ENCODE measurements at regions not wholly inside any gene's neighbourhood (a gene's known extent, or its start where the extent isn't known, plus 50 kb on each side); places are given as distances from the start of the nearest gene placed in this dataset.

GRCh38 chr9:86659413-86660046 is 287.8 kb downstream of the GAS1 start:
- Histone ChIP-seq H3K79me2 (no peaks in the 10 kb centered on the region), H3K9me3 (ENCODE audit: low read depth) (no peaks in the 10 kb centered on the region), H3K4me3 (no peak overlapping the region), H4K20me1 (ENCODE audit: insufficient read depth, poor library complexity, severe bottlenecking) (no peaks in the 10 kb centered on the region), H3K4me1 (ENCODE audit: insufficient read depth) (no peaks in the 10 kb centered on the region), H3K36me3 (replicated peaks; ENCODE audit: insufficient read depth, low read depth) (no peaks in the 10 kb centered on the region), H3K27me3 (no peaks in the 10 kb centered on the region), H3K9me2 (replicated peaks; ENCODE audit: insufficient read depth) (no peaks in the 10 kb centered on the region), H3K27ac (no peak overlapping the region), H2AFZ (no peak overlapping the region), H3K4me2 (no peak overlapping the region)
- no peak for TF ChIP-seq EZH2phosphoT487 (IDR thresholded peaks at IDR 0.05; ENCODE audit: low read depth, severe bottlenecking, unreplicated experiment)
- no peak for TF ChIP-seq CTCF (IDR thresholded peaks at IDR 0.05; ENCODE audit: poor library complexity)
- TF ChIP-seq EZH2 (IDR thresholded peaks at IDR 0.05; ENCODE audit: borderline replicate concordance), result no peak
- 85% methylated on average over 3 of the region's 3 CpGs for WGBS (ENCODE audit: low lambda C conversion rate, missing lambda C conversion rate)
- DNase-seq (ENCODE audit: low spot score), result no peak

- Histone ChIP-seq H3K27ac (no peak overlapping the region), H2AFZ (no peak overlapping the region), H3K4me2 (no peak overlapping the region), H3K27me3 (peaks cover 5% of the 10 kb centered on the region), H3K9me3 (ENCODE audit: low read depth) (no peaks in the 10 kb centered on the region), H4K20me1 (ENCODE audit: insufficient read depth, poor library complexity, severe bottlenecking) (no peaks in the 10 kb centered on the region), H3K79me2 (no peaks in the 10 kb centered on the region), H3K4me3 (no peak overlapping the region), H3K36me3 (replicated peaks; ENCODE audit: insufficient read depth, low read depth) (no peaks in the 10 kb centered on the region), H3K4me1 (ENCODE audit: insufficient read depth) (peaks cover 6% of the 10 kb centered on the region), H3K9me2 (replicated peaks; ENCODE audit: insufficient read depth) (no peaks in the 10 kb centered on the region)
- TF ChIP-seq CTCF (IDR thresholded peaks at IDR 0.05; ENCODE audit: poor library complexity) (no peak), EZH2phosphoT487 (IDR thresholded peaks at IDR 0.05; ENCODE audit: low read depth, severe bottlenecking, unreplicated experiment) (no peak), EZH2 (IDR thresholded peaks at IDR 0.05; ENCODE audit: borderline replicate concordance) (no peak)
- no peak for DNase-seq (ENCODE audit: low spot score)
These were observed 292.2 kb downstream of the GAS1 start for GRCh38 chr9:86655147-86655546.

GRCh38 chr9:86653466-86653865 is 293.8 kb downstream of the GAS1 start:
- no peak overlapping the region for H2AFZ ChIP-seq
- H3K9me3 ChIP-seq (ENCODE audit: low read depth), result no peaks in the 10 kb centered on the region
- H4K20me1 ChIP-seq (ENCODE audit: insufficient read depth, poor library complexity, severe bottlenecking), result no peaks in the 10 kb centered on the region
- H3K79me2 ChIP-seq, result no peaks in the 10 kb centered on the region
- no peaks in the 10 kb centered on the region for H3K36me3 ChIP-seq (replicated peaks; ENCODE audit: insufficient read depth, low read depth)
- peaks cover 6% of the 10 kb centered on the region for H3K4me1 ChIP-seq (ENCODE audit: insufficient read depth)
- peaks cover 5% of the 10 kb centered on the region for H3K27me3 ChIP-seq
- WGBS (ENCODE audit: low lambda C conversion rate, missing lambda C conversion rate), result 45% methylated on average over 3 of the region's 3 CpGs
- no peak overlapping the region for H3K4me2 ChIP-seq
- TF ChIP-seq EZH2phosphoT487 (IDR thresholded peaks at IDR 0.05; ENCODE audit: low read depth, severe bottlenecking, unreplicated experiment) (no peak), CTCF (IDR thresholded peaks at IDR 0.05; ENCODE audit: poor library complexity) (no peak), EZH2 (IDR thresholded peaks at IDR 0.05; ENCODE audit: borderline replicate concordance) (no peak)
- peak overlapping the region; percentile 32 for H3K27ac ChIP-seq
- H3K9me2 ChIP-seq (replicated peaks; ENCODE audit: insufficient read depth), result no peaks in the 10 kb centered on the region
- DNase-seq (ENCODE audit: low spot score), result no peak
- H3K4me3 ChIP-seq, result no peak overlapping the region

All from hepatocyte (in vitro differentiated cells).